GM12874 (cell line): ENCODE measurements at regions not wholly inside any gene's neighbourhood (a gene's known extent, or its start where the extent isn't known, plus 50 kb on each side); places are given as distances from the start of the nearest gene placed in this dataset.

Experiments used
- TF ChIP-seq, protein P1 (sequence below): IDR thresholded peaks from 2 replicates; pipeline ENCODE4 v1.5.1; 2011; ENCODE audit warnings: low read depth, mild to moderate bottlenecking, control low read depth, low read length, moderate library complexity; ENCODE audit not compliant: insufficient read depth

DNA sequence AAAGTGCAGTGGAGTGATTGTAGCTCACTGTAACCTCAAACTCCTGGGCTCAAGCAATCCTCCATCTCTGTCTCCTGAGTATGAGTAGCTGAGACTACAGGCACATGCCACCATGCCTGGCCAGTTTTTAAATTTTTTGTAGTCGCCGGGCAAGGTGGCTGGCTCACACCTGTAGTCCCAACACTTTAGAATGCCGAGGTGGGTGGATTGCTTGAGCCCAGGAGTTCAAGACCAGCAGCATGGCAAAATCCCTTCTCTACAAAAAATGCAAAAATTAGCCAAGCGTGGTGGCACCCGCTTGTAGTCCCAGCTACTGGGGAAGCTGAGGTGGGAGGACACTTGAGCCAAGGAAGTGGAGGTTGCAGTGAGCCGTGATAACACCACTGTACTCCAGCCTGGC lies 219.5 kb downstream of the KLHL28 start:
- TF ChIP-seq, protein P1, sequence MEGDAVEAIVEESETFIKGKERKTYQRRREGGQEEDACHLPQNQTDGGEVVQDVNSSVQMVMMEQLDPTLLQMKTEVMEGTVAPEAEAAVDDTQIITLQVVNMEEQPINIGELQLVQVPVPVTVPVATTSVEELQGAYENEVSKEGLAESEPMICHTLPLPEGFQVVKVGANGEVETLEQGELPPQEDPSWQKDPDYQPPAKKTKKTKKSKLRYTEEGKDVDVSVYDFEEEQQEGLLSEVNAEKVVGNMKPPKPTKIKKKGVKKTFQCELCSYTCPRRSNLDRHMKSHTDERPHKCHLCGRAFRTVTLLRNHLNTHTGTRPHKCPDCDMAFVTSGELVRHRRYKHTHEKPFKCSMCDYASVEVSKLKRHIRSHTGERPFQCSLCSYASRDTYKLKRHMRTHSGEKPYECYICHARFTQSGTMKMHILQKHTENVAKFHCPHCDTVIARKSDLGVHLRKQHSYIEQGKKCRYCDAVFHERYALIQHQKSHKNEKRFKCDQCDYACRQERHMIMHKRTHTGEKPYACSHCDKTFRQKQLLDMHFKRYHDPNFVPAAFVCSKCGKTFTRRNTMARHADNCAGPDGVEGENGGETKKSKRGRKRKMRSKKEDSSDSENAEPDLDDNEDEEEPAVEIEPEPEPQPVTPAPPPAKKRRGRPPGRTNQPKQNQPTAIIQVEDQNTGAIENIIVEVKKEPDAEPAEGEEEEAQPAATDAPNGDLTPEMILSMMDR, result no peak

GRCh38 chr14:44741431-44741830 lies 220.3 kb downstream of the KLHL28 start:
- TF ChIP-seq, protein P1, result no peak

GRCh38 chr14:44736326-44736725 lies 225.4 kb downstream of the KLHL28 start:
- TF ChIP-seq, protein P1, result no peak

- TF ChIP-seq, protein P1, result no peak
These were observed 225.1 kb upstream of the FSCB start for GRCh38 chr14:44732144-44732543.

DNA sequence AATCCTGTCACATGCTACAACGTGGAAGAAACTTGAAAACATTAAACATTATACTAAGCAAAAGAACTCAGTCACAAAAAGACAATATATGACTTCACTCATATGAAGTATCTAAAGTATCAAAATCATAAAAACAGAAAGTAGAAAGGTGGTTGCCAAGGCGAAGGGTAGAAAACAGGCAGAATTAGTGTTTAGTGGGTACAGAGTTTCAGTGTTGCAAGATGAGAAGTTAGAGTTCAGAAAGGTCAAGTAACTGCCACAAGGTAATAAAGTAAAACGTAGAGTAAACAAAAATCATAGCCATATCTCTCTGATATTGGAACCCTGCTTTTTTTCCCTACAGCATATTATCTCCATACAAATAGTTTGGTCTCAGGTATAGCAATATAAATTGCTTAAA lies 223.8 kb upstream of the FSCB start:
- TF ChIP-seq, protein P1, result no peak

GRCh38 chr14:44720707-44721106 lies 213.6 kb upstream of the FSCB start:
- TF ChIP-seq, protein P1, result no peak

- TF ChIP-seq, protein P1, result no peak
These were observed 205.1 kb upstream of the FSCB start for GRCh38 chr14:44712024-44712815.
